Fibroblast of the aortic adventitia (primary cell): ENCODE measurements at regions not wholly inside any gene's neighbourhood (a gene's known extent, or its start where the extent isn't known, plus 50 kb on each side); places are given as distances from the start of the nearest gene placed in this dataset.
"Not testable (repeated sequence)": the region's sequence is repeated elsewhere in the genome, so short reads cannot be mapped to it uniquely, and the experiment has no call there.

Experiments used
- DNase-seq: peaks from one replicate; pipeline ENCODE4 v3.0.0-alpha.2; 2010; ENCODE audit warnings: low read depth
- H3K4me3 ChIP-seq: 2 replicates; pipeline ENCODE4 v1.5.1; 2011; ENCODE audit warnings: low read depth, mild to moderate bottlenecking, control low read depth, low read length, moderate library complexity

DNA sequence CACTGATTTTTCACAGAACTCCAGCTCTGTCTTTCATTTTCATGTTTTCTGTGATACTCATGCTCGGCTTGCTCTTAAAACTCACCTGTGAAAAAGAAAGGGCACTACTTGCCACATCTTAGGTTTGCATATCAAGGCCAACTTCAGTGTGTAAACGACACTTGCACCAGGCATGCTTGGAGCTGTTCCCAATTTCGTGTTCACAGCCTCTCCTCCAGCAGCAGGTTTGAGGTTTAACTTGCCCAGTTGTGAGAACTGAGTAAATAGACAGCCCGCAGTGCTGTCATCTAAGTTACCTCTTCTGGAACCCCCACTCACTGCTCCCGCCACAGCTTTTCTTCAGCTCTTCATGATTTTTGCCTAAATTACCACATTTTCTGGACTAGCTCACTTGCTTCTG, 172.2 kb downstream of the SPDYE17 start:
- not testable (repeated sequence) for H3K4me3 ChIP-seq, DNase-seq

DNA sequence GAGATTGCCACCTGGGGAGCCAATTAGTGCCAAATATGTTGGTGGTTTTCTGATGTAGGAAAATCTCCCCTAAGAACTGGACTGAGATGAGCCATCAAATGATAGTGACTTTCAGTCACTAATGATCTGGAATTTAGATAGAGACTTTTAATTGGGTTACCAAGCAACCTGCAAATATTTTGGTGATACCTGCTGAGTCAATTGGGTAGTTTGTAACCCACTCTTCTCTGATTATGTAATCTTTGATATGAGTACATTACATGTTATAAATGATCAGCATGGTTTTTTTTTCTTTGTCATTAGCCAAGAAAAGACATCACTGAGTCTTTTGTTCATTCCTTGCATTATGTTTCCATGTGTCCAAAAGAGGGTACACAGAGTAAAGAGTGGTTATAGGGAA, 177.5 kb downstream of the SPDYE17 start:
- DNase-seq, H3K4me3 ChIP-seq: not testable (repeated sequence)

DNA sequence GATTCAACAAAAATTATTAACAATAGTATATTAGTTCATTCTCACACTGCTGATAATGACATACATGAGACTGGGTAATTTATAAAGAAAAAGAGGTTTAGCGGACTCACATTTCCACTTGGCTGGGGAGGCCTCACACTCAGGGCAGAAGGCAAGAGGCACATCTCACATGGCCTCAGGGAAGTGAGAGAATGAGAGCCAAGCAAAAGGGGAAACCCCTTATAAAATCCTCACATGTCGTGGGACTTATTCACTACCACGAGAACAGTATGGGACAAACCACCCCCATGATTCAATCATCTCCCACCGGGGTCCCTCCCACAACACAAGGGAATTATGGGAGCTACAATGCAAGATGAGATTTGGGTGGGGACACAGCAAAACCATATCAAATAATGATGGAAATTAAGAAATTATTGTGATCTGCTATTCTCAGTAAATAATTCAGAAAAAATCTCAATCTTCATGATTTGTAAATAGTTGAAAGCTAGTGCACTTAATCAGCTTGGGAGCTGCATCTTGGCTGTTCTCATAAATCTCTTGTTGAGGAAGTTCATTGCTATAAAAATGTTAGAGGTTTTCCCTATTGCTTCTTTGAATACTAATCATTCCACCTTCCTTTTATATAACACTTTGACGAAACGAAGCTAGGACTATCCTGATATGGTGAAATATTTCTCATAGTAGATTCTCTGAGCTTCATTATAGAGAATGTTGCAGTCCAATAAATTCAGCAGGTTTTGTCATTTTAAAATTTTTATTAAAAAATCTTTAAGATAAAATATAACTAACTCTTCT, 179.2 kb downstream of the SPDYE17 start:
- H3K4me3 ChIP-seq, DNase-seq: not testable (repeated sequence)

DNA sequence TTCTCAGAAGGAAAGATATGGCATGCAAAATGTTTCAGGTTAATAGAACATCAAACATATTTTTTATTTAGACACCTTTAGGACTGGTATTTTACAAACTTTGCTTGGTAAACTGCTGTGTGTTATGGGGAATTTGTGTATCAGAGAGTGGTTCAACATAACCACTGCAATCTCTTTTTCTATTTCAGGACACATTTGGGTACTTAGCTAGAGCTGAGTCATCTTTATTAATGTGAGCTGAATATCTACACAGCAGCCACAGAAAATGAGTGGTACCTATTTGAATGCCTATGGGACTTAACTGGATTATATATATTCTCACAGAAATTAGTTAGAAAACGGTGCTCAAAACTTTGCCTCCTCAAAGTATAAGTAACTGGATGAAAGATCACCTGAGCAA, 179.8 kb downstream of the SPDYE17 start:
- not testable (repeated sequence) for H3K4me3 ChIP-seq, DNase-seq

DNA sequence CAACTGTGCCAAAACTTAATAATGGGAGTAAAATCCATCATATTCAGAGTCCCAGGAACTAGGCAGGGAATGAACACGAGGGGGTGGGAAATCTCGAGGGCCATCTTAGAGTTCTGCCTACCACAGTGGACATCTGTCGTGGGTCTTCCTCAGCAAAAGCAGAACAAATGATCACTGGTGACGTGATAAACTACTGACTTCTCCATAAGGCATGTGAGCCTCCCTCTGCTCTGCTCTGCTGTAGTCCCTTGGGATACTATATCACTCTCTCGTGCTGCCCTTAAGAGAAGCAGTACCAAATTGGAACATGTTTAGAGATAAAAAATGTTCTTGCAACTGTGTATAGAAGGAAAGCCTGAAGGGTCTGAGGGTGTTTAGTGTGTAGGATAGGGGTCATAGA, 180.5 kb downstream of the SPDYE17 start:
- DNase-seq, H3K4me3 ChIP-seq: not testable (repeated sequence)

DNA sequence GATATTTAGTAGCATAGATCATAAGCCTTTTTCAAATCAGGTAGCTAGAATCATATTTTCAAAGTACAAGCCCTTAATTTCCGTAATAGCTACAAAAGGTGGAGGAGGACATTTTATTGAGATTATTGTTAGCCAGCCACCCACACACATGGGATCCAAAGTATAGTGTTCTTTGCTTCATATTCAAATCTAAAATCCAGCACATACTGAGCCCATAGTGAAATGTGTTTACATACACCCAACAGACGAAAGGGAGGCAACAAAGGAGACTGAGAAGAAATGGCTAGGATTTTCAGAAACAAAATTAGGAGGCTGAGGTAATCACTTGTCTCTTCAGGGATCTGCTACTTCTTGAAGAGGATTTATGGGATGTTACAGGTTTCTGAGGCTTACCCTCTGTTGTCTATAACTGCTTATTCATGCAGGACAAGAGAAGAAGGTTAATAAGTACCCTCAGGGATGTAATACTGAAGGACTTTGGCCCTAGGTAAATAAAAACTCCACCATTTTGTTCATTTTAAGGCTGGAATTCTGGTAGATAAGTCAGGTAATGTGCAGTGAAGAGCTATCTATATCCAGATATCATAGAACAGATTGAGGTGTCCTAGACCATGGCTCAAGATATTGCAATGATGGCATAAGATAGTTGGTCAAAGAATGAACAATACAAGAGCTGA, 182.1 kb downstream of the SPDYE17 start:
- DNase-seq, H3K4me3 ChIP-seq: not testable (repeated sequence)

DNA sequence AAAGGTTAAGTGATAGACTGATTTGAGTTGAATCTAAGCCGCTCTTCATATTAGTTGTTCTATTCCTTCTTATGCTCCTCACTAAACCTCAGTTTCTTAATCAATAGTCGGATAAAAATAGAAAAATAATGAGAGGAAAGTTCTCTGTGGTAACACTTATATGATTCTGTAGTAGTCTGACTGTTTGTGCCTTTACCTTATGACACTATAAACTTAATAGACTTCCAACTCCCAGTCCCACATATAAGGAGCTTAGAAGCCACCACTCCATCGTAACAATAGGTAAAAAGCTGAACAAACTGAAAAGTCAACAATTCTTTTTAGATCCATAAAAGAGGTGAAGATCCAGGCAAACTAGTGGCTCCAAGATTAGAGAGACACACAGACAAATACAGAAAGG, 192.3 kb downstream of the SPDYE17 start:
- not testable (repeated sequence) for H3K4me3 ChIP-seq, DNase-seq

DNA sequence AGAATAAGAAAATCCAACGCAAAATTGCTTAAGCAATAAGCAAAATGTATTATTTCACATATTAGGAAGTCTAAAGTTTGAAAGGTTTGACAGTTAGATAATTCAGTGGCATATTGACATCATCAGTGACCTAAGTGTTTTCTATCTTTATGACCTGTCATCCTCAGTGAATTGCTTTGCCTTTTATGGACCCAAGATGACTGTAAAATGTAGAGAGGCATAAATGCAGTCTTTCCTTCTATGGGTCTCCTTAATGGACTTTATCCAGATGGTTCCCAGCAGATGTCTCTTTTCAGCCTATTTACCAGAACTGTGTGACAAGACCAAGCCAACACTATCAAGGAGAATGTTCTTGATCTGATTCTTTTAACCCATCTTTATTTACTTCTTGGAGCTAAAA, 192.9 kb downstream of the SPDYE17 start:
- not testable (repeated sequence) for DNase-seq, H3K4me3 ChIP-seq

DNA sequence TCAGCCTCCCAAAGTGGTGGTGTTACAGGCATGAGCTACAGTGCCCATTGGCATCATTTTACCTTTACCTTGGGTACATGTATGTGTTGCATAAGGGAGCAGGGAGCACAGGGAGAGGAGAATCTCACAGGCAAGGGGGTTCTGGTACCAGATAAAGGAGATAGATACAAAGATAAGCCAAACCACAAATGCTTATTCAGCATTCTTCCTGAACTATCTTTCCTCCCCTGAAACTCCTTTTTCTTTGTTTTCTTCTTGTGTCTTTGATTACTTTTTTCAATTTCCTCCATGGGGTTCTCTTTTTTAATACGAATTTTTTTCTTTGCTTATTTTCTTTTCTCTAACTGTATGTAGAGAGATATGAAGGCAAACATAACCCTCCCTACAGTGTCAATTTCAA, 193.8 kb downstream of the SPDYE17 start:
- not testable (repeated sequence) for H3K4me3 ChIP-seq, DNase-seq

DNA sequence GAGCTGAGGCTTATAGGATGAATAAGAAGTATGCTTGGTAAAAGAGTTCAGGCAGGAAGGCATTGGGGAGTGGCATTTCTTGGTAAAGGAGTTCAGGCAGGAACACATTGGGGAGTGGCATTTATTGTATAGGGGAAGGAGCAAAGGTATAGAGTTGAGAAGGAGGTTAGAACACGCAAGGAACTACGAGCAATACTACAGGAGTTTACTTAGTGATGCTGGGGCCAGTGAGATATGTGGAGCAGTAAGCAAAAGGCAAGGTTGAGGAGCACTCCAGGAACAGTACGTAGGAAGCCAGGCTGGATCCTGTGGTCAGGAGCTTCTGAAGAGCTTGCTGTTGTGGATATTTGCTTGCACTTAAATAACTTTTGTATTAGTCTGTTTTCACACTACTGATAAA, 202.2 kb upstream of the POMZP3 start:
- H3K4me3 ChIP-seq, DNase-seq: not testable (repeated sequence)

DNA sequence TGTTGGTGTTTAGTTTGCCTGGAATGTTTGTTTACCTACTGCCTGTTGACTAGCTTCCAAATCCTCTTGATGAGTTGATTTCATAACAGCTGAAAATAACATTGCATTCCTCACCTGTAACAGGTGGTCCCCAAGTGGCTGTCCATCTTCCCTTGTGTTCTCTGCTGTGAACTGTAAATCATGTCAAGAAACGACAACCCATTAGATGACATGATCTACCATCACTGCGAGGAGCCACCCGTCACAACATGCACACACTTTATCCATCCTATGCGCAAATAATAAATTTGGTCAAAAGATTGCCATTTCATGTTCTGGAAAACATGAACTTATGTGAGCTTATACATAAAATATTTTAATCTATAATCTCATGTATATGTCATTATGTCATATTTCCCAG, 199.1 kb upstream of the POMZP3 start:
- not testable (repeated sequence) for DNase-seq, H3K4me3 ChIP-seq

DNA sequence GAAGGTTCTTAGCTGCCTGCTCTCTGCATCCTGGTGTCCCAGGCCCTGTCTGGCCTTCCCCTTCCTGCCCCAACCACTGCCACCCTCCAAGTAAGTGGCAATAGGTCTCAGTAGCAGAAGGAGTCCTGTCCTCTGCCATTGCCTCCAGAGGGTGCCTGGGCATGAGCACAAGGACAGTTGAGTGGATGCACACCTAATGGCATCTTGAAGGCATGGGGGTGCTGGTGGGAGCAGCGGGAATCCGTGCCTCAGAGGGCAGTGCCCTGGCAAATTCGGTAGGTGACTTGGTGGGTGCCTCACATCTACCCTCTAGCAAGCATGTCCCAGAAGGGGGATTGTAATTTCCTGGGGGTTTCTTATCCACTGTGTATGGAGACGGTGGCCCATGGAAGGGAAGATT, 182.8 kb upstream of the POMZP3 start:
- DNase-seq, H3K4me3 ChIP-seq: not testable (repeated sequence)

DNA sequence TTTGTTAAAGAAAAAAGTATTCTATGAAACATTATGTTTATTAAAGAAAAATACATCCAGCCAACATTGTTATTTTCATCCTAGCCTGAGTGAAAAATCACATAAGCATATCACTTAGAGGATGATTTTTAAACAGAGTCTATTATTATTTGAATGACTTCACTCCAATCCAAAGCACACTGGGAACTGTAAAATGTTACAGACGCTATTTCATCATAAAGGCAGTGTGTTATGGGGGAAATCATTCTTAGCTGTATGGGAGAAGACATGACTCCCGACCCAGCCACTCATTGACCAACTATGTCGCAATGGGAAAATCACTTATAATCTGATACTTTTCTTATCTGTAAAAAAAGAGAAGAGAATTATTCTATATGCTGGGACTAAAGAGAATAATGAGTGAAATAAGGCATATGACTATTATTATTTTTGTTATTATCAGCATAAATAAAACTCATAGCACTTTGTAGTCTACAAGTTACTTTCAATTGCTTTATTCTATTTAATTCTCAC, 180.6 kb upstream of the POMZP3 start:
- H3K4me3 ChIP-seq, DNase-seq: not testable (repeated sequence)

DNA sequence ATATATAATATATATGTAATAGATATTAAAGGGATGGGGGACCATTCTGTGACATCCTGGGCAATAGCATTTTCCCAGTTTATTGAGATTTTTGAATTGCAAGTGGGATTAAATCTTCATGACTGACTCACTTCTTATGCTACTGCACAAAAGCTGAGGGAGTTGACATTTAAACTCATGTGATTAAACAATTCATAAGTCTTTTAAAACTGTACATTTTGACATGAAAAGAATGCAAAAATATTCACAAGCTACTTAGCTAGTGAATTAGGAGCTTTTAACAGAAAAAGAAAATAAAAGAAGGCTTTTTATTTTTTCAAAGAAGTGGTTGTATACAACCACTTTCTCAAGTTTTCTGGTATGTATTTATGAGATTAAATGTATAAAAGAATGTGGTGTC, 179.4 kb upstream of the POMZP3 start:
- not testable (repeated sequence) for H3K4me3 ChIP-seq, DNase-seq

DNA sequence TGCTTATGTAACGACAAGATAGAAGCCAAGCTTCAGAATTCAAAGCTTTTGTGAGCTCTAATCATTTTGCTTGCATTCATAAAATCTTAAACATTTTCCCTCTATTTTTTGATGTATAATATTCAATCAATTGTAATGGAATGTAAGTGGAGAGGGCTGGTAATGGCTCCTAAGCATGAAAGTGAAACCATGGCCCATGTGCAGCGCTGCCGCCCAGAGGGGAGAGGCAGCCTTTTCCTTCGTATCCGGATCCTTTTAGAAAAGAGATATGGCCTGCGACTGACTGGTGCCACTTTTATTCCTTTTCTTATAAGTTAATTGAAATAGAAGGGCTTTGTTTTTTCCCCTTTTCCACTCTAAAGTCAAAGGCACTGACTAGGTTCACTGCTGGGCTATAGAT, 178.9 kb upstream of the POMZP3 start:
- not testable (repeated sequence) for H3K4me3 ChIP-seq
- DNase-seq, result peak; percentile 1

DNA sequence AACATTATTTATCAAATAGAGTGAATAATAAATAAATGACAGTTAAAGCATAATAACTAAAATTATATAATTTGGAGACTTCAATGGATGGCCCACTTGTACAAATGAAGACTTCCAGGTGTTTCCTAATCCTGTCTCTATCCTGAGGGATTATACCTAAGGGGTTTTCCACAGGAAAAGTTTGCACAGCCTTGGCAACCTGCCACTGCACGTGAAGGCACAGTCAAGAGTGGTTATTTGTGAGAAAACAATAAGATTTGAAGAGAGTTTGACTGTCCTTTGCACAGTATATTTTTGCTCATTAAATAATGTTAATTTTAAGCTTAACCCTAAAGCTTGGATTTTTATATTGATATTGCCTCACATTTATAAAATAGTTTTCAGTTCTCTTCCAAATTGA, 178.2 kb upstream of the POMZP3 start:
- not testable (repeated sequence) for DNase-seq, H3K4me3 ChIP-seq

DNA sequence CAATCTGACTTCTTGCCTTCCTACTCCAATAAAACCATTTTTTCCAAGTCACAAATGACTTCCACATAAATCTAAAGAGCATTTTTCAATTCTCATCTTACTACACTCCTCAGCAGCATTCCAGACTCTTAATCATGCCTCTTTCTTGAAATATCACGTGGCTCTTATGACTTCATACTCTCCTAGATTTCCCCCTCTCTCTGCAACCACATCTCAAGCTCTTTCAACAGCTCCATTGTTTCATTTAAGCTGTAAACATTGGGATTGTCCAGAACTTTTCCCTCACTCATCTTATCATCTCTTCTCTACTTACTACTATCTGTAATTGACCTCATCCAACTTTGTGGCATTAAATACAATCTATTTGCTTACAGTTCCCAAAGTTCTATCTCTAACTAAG, 170.6 kb upstream of the POMZP3 start:
- not testable (repeated sequence) for H3K4me3 ChIP-seq
- DNase-seq, result peak; percentile 32

DNA sequence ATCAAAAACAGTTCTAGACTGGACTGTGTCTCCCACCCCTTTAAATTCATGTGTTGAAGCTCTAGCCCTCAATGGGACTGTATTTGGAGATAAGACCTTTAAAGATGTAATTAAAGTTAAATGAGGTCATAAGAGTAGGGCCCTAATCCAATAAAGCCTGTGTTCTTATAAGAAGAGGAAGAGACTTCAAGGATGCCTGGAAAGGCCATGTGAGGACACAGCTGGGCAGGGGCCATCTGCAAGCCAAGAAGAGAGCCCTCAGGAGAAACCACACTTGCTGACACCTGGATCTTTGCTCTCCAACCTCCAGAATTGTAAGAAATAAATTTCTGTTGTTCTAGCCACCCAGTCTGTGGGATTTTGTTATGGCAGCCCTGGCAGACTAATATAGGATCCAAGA, 153.6 kb upstream of the POMZP3 start:
- DNase-seq, H3K4me3 ChIP-seq: not testable (repeated sequence)

DNA sequence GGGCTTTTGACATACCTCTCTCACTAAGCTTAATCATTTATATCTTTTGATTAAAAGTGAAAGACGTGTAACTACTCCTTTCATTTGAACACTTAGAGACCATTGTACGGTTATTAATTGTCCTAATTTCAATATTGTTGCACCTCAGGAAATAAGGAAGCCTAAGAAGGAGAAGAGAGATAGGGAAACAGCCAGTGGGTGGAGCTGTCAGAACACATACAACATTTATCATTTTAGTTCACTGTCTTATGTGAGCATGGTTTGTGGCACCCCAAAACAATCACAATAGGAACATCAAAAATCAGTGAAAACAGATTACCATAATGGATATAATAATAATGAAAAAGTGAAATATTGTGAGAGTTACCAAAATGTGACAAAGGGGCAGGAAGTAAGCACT, 147.2 kb upstream of the POMZP3 start:
- not testable (repeated sequence) for H3K4me3 ChIP-seq, DNase-seq

DNA sequence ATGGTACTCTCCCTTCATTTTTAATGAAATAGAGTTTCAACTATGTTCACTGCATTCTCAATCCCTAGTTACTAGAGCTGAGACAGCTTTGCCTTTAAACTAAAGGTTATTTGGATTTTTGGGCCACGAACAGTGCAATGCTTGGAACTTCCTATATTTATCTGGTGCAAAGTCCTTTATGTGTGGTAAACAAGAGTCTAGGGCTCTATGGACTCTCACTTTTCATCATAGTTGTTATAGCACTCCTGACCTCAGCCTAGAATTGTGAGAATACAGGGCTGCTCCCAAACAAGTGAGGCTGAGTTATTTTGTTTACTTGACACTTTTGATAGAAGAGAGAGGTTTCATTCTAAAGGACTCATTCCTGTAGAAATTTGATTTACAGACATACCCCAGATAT, 144.9 kb upstream of the POMZP3 start:
- DNase-seq, H3K4me3 ChIP-seq: not testable (repeated sequence)
